ENCODE measurements at regions not wholly inside any gene's neighbourhood (a gene's known extent, or its start where the extent isn't known, plus 50 kb on each side); places are given as distances from the start of the nearest gene placed in this dataset.

DNA sequence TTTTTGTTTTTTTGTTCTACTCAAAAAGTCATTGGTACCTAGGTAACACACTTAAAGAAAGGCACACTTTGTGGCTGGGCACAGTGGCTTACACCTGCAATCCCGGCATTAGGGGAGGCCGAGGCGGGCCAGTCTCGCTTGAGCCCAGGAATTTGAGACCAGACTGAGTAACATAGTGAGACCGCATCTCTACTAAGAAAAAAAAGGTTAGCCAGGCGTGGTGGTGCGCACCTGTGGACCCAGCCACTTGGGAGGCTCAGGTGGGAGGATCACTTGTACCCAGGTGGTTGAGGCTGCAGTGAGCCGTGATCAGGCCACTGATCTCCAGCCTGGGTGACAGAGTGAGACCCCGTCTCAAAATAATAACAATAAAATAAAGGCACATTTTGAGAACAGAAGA is 67.4 kb upstream of the BHLHE23 start:
- TF ChIP-seq YY1 (IDR thresholded peaks at IDR 0.05; ENCODE audit: insufficient read depth, insufficient read length): no peak
- TF ChIP-seq SUZ12 (IDR thresholded peaks at IDR 0.05; ENCODE audit: extremely low read depth, insufficient read depth, insufficient read length): no peak

Data from NT2/D1 (cell line).